WTC11 (cell line): ENCODE measurements at regions not wholly inside any gene's neighbourhood (a gene's known extent, or its start where the extent isn't known, plus 50 kb on each side); places are given as distances from the start of the nearest gene placed in this dataset.

Experiments
- GTF2I ChIP-seq: fragments of 250-450 bp; sonication (Bioruptor Pico); conservative IDR thresholded peaks from 2 replicates; pipeline ENCODE4 v1.4.0; 2021; ENCODE audit warnings: mild to moderate bottlenecking
- JAZF1 ChIP-seq: fragments of 250-450 bp; sonication (Bioruptor Pico); IDR thresholded peaks from 2 replicates; pipeline ENCODE4 v1.9.0; 2021; ENCODE audit warnings: moderate library complexity, mild to moderate bottlenecking, inconsistent platforms
- RORB ChIP-seq: fragments of 250-450 bp; sonication (Bioruptor Pico); IDR thresholded peaks from 2 replicates; pipeline ENCODE4 v1.9.0; 2021; ENCODE audit warnings: mild to moderate bottlenecking
- SP1 ChIP-seq: sonication (generic); formaldehyde crosslinking; conservative IDR thresholded peaks from 2 replicates; pipeline ENCODE4 v1.8.1; 2022; ENCODE audit warnings: missing genetic modification reagents
- ZBTB21 ChIP-seq: sonication (generic); formaldehyde crosslinking; IDR thresholded peaks from 2 replicates; pipeline ENCODE4 v1.8.1; 2023; ENCODE audit warnings: mild to moderate bottlenecking, missing genetic modification reagents, borderline replicate concordance
- ZNF138 ChIP-seq: sonication (generic); formaldehyde crosslinking; conservative IDR thresholded peaks from 2 replicates; pipeline ENCODE4 v1.8.1; 2022; ENCODE audit warnings: mild to moderate bottlenecking, moderate library complexity, missing genetic modification reagents
- TF ChIP-seq, protein P1 (sequence below): fragments of 200-600 bp; IDR thresholded peaks from 2 replicates; pipeline ENCODE4 v1.8.0; 2022; ENCODE audit warnings: antibody characterized with exemption
- TF ChIP-seq, protein P2 (sequence below): sonication (generic); formaldehyde crosslinking; IDR thresholded peaks from 2 replicates; pipeline ENCODE4 v1.8.0; 2022; ENCODE audit warnings: mild to moderate bottlenecking, missing genetic modification reagents

DNA sequence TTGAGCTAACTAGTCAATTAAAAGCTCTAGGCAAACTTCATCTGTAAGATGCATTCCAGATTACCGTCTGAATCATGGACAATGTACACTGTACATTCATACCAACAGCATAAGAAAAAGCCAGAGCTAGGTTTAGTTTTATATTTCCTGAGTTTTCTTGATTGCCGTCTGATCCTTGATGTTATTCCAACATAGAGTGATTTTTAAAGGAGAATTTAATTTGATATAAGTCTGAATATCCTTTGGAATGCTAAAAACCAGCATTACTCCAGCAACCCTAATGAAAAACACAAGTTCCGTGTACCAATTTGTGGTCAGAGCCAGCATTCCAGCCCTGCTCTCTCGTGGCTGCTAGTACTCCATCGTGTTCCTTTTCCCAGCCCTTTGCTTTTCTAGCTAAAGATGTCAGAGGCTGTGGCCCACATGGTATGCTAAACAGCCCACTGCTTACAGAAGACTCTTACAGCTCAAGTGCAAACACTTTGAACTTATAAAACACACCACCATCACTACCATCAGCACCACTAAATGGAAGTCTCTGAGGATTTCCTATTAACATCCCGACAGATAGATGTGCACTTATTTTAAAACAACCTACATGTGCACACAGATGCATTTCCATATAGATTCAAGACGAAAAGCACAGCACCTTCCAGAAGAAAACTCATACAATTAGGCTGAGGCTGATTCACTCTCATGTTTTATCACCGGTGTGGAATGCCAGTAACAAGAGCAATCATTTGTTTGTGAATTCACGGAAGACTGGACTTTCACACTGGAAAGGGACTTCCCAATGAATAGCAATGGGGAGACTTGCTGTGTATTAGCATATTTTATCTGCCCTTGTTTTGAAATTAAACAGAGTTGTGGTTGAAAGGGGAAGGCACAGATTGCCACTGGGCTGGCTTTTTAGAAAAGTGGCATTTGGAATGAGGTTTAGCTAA, 246.9 kb upstream of the GAS1 start:
- TF ChIP-seq ZNF138 (CRISPR knock-in tag) (no peak), RORB (no peak), GTF2I (CRISPR knock-in tag) (no peak), SP1 (CRISPR knock-in tag) (no peak), ZBTB21 (CRISPR knock-in tag) (no peak), JAZF1 (no peak)
- TF ChIP-seq, protein P1, sequence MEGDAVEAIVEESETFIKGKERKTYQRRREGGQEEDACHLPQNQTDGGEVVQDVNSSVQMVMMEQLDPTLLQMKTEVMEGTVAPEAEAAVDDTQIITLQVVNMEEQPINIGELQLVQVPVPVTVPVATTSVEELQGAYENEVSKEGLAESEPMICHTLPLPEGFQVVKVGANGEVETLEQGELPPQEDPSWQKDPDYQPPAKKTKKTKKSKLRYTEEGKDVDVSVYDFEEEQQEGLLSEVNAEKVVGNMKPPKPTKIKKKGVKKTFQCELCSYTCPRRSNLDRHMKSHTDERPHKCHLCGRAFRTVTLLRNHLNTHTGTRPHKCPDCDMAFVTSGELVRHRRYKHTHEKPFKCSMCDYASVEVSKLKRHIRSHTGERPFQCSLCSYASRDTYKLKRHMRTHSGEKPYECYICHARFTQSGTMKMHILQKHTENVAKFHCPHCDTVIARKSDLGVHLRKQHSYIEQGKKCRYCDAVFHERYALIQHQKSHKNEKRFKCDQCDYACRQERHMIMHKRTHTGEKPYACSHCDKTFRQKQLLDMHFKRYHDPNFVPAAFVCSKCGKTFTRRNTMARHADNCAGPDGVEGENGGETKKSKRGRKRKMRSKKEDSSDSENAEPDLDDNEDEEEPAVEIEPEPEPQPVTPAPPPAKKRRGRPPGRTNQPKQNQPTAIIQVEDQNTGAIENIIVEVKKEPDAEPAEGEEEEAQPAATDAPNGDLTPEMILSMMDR: no peak
- TF ChIP-seq, protein P2, sequence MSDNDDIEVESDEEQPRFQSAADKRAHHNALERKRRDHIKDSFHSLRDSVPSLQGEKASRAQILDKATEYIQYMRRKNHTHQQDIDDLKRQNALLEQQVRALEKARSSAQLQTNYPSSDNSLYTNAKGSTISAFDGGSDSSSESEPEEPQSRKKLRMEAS (CRISPR knock-in tag): no peak
